ENCODE measurements at regions not wholly inside any gene's neighbourhood (a gene's known extent, or its start where the extent isn't known, plus 50 kb on each side); places are given as distances from the start of the nearest gene placed in this dataset.

- TF ChIP-seq GABPA (IDR thresholded peaks at IDR 0.05 in 1 of 2, conservative IDR thresholded peaks at IDR 0.05 in 1 of 2), result no peak
- TF ChIP-seq HNF4A (conservative IDR thresholded peaks at IDR 0.05), result no peak
- no peak for TF ChIP-seq REST (IDR thresholded peaks at IDR 0.05)
- no peak for TF ChIP-seq SP1 (IDR thresholded peaks at IDR 0.05)
- TF ChIP-seq HNF4G (IDR thresholded peaks at IDR 0.05), result no peak
- no peak for TF ChIP-seq NR2F2 (IDR thresholded peaks at IDR 0.05)
- no peak for TF ChIP-seq MAX (IDR thresholded peaks at IDR 0.05)
- no peak for TF ChIP-seq FOXA2 (IDR thresholded peaks at IDR 0.05)
- TF ChIP-seq EGR1 (IDR thresholded peaks at IDR 0.05; ENCODE audit: low read depth in 2 of 2), result no peak
- no peak for TF ChIP-seq ATF3 (IDR thresholded peaks at IDR 0.05)
- TF ChIP-seq FOXA1 (IDR thresholded peaks at IDR 0.05), result no peak
- TF ChIP-seq RXRA (IDR thresholded peaks at IDR 0.05), result no peak
- no peak for TF ChIP-seq ZBTB33 (IDR thresholded peaks at IDR 0.05)
- no peak for TF ChIP-seq YY1 (IDR thresholded peaks at IDR 0.05)
- no peak for TF ChIP-seq TAF1 (conservative IDR thresholded peaks at IDR 0.05)
- Histone ChIP-seq H3K4me1 (ENCODE audit: control insufficient read depth in 4 of 4, insufficient read depth in 4 of 4, low read length in 3 of 4) (peaks cover 0 to under 1% (median 0%) of the 10 kb centered on the region in 4 donors), H3K27me3 (ENCODE audit: control insufficient read depth in 4 of 4, insufficient read depth in 4 of 4, low read length in 3 of 4) (peaks cover 0 to 30% (median 7%) of the 10 kb centered on the region in 4 donors), H3K9ac (ENCODE audit: low read depth in 1 of 2, low read length in 2 of 2) (no peak overlapping the region), H3K4me3 (ENCODE audit: low read depth in 1 of 3, low read length in 3 of 3) (no peak overlapping the region), H3K9me3 (ENCODE audit: control insufficient read depth in 4 of 4, low read length in 3 of 4) (no peaks in the 10 kb centered on the region), H3K27ac (ENCODE audit: low read depth in 1 of 2, low read length in 2 of 2) (no peak overlapping the region), H3K36me3 (ENCODE audit: control insufficient read depth in 4 of 4, insufficient read depth in 3 of 4, low read depth in 1 of 4, low read length in 3 of 4) (no peaks in the 10 kb centered on the region)
- WGBS, result 17% methylated on average over 19 of the region's 19 CpGs
- DNase-seq (ENCODE audit: low spot score), result no peak
Measured at GRCh38 chr10:118246332-118247295, 95.5 kb downstream of the FAM204A start.

GRCh38 chr10:118243907-118244306, 98.2 kb downstream of the FAM204A start:
- H3K27me3 ChIP-seq (ENCODE audit: control insufficient read depth in 4 of 4, insufficient read depth in 4 of 4, low read length in 3 of 4), result peaks cover 0 to 36% (median 7%) of the 10 kb centered on the region in 4 donors
- no peak for TF ChIP-seq JUND (IDR thresholded peaks at IDR 0.05)
- TF ChIP-seq FOXA2 (IDR thresholded peaks at IDR 0.05), result no peak
- TF ChIP-seq MAX (IDR thresholded peaks at IDR 0.05), result no peak
- TF ChIP-seq YY1 (IDR thresholded peaks at IDR 0.05), result no peak
- no peak for TF ChIP-seq RXRA (IDR thresholded peaks at IDR 0.05)
- no peak for TF ChIP-seq NR2F2 (IDR thresholded peaks at IDR 0.05)
- TF ChIP-seq CTCF (IDR thresholded peaks at IDR 0.05; ENCODE audit: low read depth, low read length, missing input control), result no peak
- no peak for TF ChIP-seq SP1 (IDR thresholded peaks at IDR 0.05)
- no peak for TF ChIP-seq ZBTB33 (IDR thresholded peaks at IDR 0.05)
- TF ChIP-seq GABPA (IDR thresholded peaks at IDR 0.05 in 1 of 2, conservative IDR thresholded peaks at IDR 0.05 in 1 of 2), result no peak
- TF ChIP-seq ATF3 (IDR thresholded peaks at IDR 0.05), result no peak
- no peak for TF ChIP-seq RAD21 (IDR thresholded peaks at IDR 0.05)

More at GRCh38 chr10:118243907-118244306, 98.2 kb downstream of the FAM204A start:
- Histone ChIP-seq H3K9me3 (ENCODE audit: control insufficient read depth in 4 of 4, low read length in 3 of 4) (no peaks in the 10 kb centered on the region), H3K4me1 (ENCODE audit: control insufficient read depth in 4 of 4, insufficient read depth in 4 of 4, low read length in 3 of 4) (peaks cover 0 to 5% (median 0%) of the 10 kb centered on the region in 4 donors), H3K36me3 (ENCODE audit: control insufficient read depth in 4 of 4, insufficient read depth in 3 of 4, low read depth in 1 of 4, low read length in 3 of 4) (no peaks in the 10 kb centered on the region), H3K4me3 (ENCODE audit: low read depth in 1 of 3, low read length in 3 of 3) (no peak overlapping the region), H3K27ac (ENCODE audit: low read depth in 1 of 2, low read length in 2 of 2) (no peak overlapping the region), H3K9ac (ENCODE audit: low read depth in 1 of 2, low read length in 2 of 2) (no peak overlapping the region)
- DNase-seq (ENCODE audit: low spot score), result no peak
- 31% methylated on average over 5 of the region's 5 CpGs for WGBS

Data from liver (tissue), 8 donors.